ENCODE measurements at regions not wholly inside any gene's neighbourhood (a gene's known extent, or its start where the extent isn't known, plus 50 kb on each side); places are given as distances from the start of the nearest gene placed in this dataset.
"Not testable (repeated sequence)": the region's sequence is repeated elsewhere in the genome, so short reads cannot be mapped to it uniquely, and the experiment has no call there.

DNA sequence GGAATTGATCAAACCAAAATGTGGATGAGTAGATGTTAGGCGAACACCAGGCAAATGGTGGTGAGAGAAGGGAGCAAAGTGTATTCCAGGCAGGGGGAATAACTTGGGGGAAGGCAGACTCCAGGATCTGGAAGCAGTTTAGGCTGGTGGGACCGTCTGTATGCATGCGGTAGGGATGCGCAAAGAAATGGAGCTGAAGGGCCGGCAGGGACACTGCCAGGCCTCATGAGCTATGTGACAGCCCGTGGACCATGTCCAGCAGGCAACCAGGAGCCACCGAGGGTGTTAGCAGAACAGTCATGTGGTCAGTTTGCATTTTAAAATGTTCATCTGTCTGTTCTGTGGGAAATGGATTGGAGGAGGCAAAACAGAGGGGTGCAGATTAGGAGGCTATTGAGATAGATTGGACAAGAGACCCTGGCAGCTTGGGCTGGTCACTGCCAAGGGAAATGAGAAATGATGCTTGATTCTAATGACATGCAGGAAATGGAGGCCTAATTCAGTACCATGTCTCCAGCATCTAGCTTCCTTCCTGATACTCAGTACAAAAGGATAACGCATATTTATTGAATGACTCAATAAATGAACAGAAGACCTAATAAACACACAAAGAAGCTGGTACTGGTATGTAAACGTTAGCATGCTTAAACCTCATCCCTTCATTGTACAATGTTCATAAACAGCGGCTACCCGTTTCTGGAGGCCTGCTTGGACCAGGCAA lies 412.4 kb downstream of the BUD13 start:
- no peak overlapping the region for H3K27ac Mint-ChIP-seq
- no peaks in the 10 kb centered on the region for H3K4me1 Mint-ChIP-seq (ENCODE audit: low read depth)
- H3K36me3 Mint-ChIP-seq (ENCODE audit: low read depth), result no peaks in the 10 kb centered on the region
- DNase-seq, result no peak
- H3K4me3 Mint-ChIP-seq, result no peak overlapping the region
- H3K9me3 Mint-ChIP-seq, result no peaks in the 10 kb centered on the region
- peaks cover 16% of the 10 kb centered on the region for H3K27me3 Mint-ChIP-seq

DNA sequence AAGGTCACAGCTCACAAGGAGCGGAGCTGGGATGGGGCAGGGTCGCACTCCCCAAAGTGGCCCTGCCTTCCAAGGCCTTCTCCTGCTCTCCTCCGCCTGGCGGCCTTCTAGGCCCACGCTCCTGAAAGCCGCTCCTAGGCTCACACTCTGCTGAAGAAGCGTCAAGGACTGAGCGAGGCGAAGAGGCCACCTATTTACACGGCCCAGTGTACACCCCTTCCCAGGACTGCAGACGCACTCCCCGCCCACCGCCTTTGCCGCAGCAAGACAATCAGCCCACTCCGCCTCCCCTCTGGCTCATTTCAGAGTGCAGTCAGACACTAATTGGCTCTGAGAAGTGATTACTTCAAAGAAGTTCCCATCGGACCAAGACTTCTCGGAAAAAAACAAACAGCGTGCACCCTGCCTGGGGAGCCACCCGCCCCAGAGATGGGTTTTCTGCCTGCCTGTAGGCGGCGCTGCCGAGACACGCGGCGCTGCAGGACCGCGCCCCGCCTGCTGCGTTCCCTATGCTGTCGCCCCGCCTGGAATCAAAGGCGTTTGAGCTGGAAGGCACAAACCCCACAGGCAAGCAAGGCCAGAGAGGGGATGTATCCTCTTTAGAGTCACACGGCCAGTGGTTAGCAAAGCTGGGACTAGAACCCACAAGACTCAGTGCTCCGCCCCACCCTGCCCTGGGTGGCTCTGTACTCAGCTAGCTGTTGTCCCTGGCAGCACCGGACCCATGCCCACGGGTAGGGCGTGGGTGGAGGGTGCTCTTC lies 414.8 kb downstream of the BUD13 start:
- Mint-ChIP-seq H3K27ac (no peak overlapping the region), H3K27me3 (peaks cover 16% of the 10 kb centered on the region), H3K36me3 (ENCODE audit: low read depth) (no peaks in the 10 kb centered on the region), H3K4me3 (no peak overlapping the region), H3K4me1 (ENCODE audit: low read depth) (no peaks in the 10 kb centered on the region), H3K9me3 (no peaks in the 10 kb centered on the region)
- no peak for DNase-seq

DNA sequence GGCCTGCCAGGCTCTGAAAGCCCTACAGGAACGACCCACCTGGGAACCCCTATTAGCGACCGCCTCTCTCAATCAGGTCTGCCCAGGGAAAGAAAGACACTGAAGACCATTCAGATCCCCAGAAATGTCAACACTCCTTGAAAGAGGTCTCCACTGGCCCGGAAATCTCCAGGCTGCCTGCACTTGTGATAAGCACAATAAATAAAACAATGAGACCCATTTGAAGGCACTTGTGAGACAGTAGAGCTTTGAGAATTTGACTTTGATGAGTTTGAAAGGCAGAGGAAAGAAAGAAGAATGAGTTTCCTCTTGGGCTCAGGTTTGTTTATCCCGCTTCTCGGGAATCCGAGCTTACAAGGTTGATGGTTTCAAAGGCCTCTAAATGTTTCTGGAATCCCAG lies 416.3 kb downstream of the BUD13 start:
- no peaks in the 10 kb centered on the region for H3K9me3 Mint-ChIP-seq
- no peak overlapping the region for H3K4me3 Mint-ChIP-seq
- no peaks in the 10 kb centered on the region for H3K4me1 Mint-ChIP-seq (ENCODE audit: low read depth)
- H3K27me3 Mint-ChIP-seq, result peaks cover 16% of the 10 kb centered on the region
- H3K27ac Mint-ChIP-seq, result no peak overlapping the region
- no peak for DNase-seq
- H3K36me3 Mint-ChIP-seq (ENCODE audit: low read depth), result no peaks in the 10 kb centered on the region

DNA sequence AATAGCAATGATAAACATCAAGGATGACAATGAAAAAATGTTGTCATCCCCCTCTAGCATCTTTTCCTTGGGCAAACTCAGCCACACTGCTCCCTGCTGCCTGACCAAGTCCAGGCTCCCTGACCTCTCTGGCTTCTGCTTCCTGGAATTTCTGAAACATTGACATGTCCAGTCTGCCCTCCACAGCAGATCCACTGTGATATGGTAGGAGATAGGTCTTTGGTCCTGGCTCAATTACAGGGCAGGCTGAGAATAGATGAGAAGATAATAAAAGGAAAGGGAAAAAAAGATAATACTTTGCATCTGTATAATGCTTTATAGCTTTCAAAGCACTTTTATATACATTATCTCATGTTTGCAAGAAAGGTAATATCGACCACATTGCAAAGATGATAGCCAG lies 417.7 kb downstream of the BUD13 start:
- Mint-ChIP-seq H3K27ac (no peak overlapping the region), H3K27me3 (peaks cover 14% of the 10 kb centered on the region), H3K4me1 (ENCODE audit: low read depth) (no peaks in the 10 kb centered on the region), H3K36me3 (ENCODE audit: low read depth) (no peaks in the 10 kb centered on the region), H3K9me3 (no peaks in the 10 kb centered on the region), H3K4me3 (no peak overlapping the region)
- no peak for DNase-seq

DNA sequence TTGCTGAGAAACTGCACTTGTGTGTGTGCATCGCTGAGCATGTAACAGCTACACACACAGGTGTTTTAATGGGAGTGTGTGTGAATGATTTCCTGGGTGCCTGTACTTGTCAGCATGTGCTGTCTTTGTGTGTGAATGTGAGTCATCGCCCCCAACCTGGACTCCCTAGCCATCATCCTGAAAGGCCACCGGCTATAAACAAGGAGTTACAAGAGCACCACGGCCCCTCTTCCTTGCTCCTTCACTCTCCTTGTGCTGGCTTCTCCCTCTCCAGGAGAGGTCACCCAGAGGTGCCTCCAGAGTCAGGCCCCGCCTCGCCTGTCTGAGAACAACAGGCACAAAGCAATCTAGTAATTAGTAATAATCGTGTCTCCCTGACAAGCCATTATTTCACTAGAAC lies 419.2 kb downstream of the BUD13 start:
- H3K4me3 Mint-ChIP-seq, result no peak overlapping the region
- peaks cover 9% of the 10 kb centered on the region for H3K27me3 Mint-ChIP-seq
- H3K36me3 Mint-ChIP-seq (ENCODE audit: low read depth), result no peaks in the 10 kb centered on the region
- no peaks in the 10 kb centered on the region for H3K4me1 Mint-ChIP-seq (ENCODE audit: low read depth)
- DNase-seq, result no peak
- H3K27ac Mint-ChIP-seq, result no peak overlapping the region
- H3K9me3 Mint-ChIP-seq, result no peaks in the 10 kb centered on the region

- no peaks in the 10 kb centered on the region for H3K36me3 Mint-ChIP-seq (ENCODE audit: low read depth)
- peaks cover 8% of the 10 kb centered on the region for H3K27me3 Mint-ChIP-seq
- DNase-seq, result no peak
- H3K27ac Mint-ChIP-seq, result no peak overlapping the region
- H3K4me3 Mint-ChIP-seq, result no peak overlapping the region
- H3K9me3 Mint-ChIP-seq, result peaks cover 2% of the 10 kb centered on the region
- H3K4me1 Mint-ChIP-seq (ENCODE audit: low read depth), result no peaks in the 10 kb centered on the region
Measured at GRCh38 chr11:116352881-116353280, 419.9 kb downstream of the BUD13 start.

GRCh38 chr11:116348226-116348625 lies 424.6 kb downstream of the BUD13 start:
- Mint-ChIP-seq H3K36me3 (ENCODE audit: low read depth) (no peaks in the 10 kb centered on the region), H3K27ac (no peak overlapping the region), H3K27me3 (no peaks in the 10 kb centered on the region), H3K4me3 (no peak overlapping the region), H3K9me3 (peaks cover 2% of the 10 kb centered on the region), H3K4me1 (ENCODE audit: low read depth) (no peaks in the 10 kb centered on the region)
- no peak for DNase-seq

DNA sequence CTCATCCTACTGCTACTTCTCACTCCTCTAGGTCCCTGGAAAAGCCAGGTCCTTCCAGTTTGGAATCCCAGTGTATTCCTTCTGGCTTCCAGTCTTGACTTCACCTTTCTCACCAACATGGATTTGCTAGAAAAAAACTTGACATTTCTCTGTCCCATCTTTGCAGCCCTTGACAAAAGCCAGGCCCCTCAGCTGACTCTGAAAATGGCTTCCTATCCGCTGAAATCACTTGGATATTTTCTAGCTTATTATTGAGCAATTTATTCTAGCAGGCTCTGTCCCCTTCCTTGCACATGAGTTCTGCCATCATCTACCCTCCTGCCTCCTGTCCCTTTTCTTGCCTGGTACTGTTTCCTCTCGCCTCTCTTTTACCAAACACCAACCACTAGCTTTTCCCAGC lies 427.2 kb downstream of the BUD13 start:
- Mint-ChIP-seq H3K4me1 (ENCODE audit: low read depth) (no peaks in the 10 kb centered on the region), H3K4me3 (no peak overlapping the region), H3K36me3 (ENCODE audit: low read depth) (no peaks in the 10 kb centered on the region), H3K27me3 (no peaks in the 10 kb centered on the region), H3K27ac (no peak overlapping the region), H3K9me3 (peaks cover 2% of the 10 kb centered on the region)
- no peak for DNase-seq

- H3K27me3 Mint-ChIP-seq, result no peaks in the 10 kb centered on the region
- no peaks in the 10 kb centered on the region for H3K36me3 Mint-ChIP-seq (ENCODE audit: low read depth)
- no peak overlapping the region for H3K4me3 Mint-ChIP-seq
- DNase-seq, result no peak
- peaks cover 2% of the 10 kb centered on the region for H3K9me3 Mint-ChIP-seq
- no peaks in the 10 kb centered on the region for H3K4me1 Mint-ChIP-seq (ENCODE audit: low read depth)
- H3K27ac Mint-ChIP-seq, result no peak overlapping the region
Measured at GRCh38 chr11:116344601-116345000, 428.2 kb downstream of the BUD13 start.

- Mint-ChIP-seq H3K36me3 (ENCODE audit: low read depth) (no peaks in the 10 kb centered on the region), H3K9me3 (no peaks in the 10 kb centered on the region), H3K4me1 (ENCODE audit: low read depth) (no peaks in the 10 kb centered on the region), H3K27ac (no peak overlapping the region), H3K4me3 (no peak overlapping the region), H3K27me3 (no peaks in the 10 kb centered on the region)
- no peak for DNase-seq
Measured at GRCh38 chr11:116343270-116343669, 429.5 kb downstream of the BUD13 start.

DNA sequence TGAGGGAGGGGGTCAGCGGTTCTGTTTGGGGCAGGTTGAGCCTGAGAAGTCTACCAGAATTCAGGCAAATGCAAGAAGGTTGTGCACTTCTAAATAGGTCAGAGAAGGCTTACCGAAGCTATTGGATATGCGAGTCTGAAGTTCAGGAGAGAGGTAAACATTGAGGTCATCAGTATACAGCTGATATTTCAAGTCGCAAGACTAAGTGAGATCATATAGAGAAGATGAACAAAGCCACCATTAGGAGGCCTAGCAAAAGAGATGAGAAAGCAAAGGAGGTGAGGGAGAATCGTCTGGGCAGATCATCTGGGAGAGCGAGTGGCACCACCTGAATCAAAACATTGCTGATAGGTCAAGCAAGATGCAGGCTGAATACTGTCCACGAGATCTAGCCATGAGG lies 430.6 kb downstream of the BUD13 start:
- Mint-ChIP-seq H3K27ac (no peak overlapping the region), H3K27me3 (no peaks in the 10 kb centered on the region), H3K4me1 (ENCODE audit: low read depth) (no peaks in the 10 kb centered on the region), H3K4me3 (no peak overlapping the region), H3K9me3 (no peaks in the 10 kb centered on the region), H3K36me3 (ENCODE audit: low read depth) (no peaks in the 10 kb centered on the region)
- no peak for DNase-seq

- DNase-seq, result no peak
- Mint-ChIP-seq H3K4me3 (no peak overlapping the region), H3K9me3 (peaks cover 5% of the 10 kb centered on the region), H3K36me3 (ENCODE audit: low read depth) (no peaks in the 10 kb centered on the region), H3K4me1 (ENCODE audit: low read depth) (no peaks in the 10 kb centered on the region), H3K27me3 (peaks cover 4% of the 10 kb centered on the region), H3K27ac (no peak overlapping the region)
Measured at GRCh38 chr11:116339306-116340098, 433.3 kb downstream of the BUD13 start.

GRCh38 chr11:116338500-116338899 lies 434.3 kb downstream of the BUD13 start:
- not testable (repeated sequence) for H3K36me3 Mint-ChIP-seq (ENCODE audit: low read depth); H3K27me3 Mint-ChIP-seq; H3K27ac Mint-ChIP-seq; H3K9me3 Mint-ChIP-seq; H3K4me3 Mint-ChIP-seq; DNase-seq; H3K4me1 Mint-ChIP-seq (ENCODE audit: low read depth)

DNA sequence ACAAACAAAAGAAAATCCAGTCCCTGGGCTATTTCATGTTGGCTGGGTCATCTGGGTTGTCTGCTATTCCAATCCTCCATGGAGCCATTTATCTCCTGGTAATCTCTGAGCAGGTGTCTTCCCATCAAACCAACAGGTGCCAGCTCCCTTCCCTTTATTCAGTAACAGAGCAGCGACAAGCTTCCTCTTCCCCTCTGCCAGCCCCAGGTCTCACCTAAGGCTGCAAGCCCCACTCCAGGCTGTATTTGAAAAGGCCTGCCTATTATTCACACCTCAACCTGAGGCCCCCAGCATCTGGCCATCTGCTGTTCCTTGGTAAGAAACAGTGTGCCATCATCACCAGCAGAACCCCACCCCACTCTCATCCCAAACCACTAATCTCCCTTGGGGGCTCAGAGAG lies 436.2 kb downstream of the BUD13 start:
- no peak overlapping the region for H3K27ac Mint-ChIP-seq
- H3K4me3 Mint-ChIP-seq, result no peak overlapping the region
- DNase-seq, result no peak
- H3K9me3 Mint-ChIP-seq, result peaks cover 5% of the 10 kb centered on the region
- H3K36me3 Mint-ChIP-seq (ENCODE audit: low read depth), result no peaks in the 10 kb centered on the region
- H3K27me3 Mint-ChIP-seq, result peaks cover 6% of the 10 kb centered on the region
- H3K4me1 Mint-ChIP-seq (ENCODE audit: low read depth), result no peaks in the 10 kb centered on the region

DNA sequence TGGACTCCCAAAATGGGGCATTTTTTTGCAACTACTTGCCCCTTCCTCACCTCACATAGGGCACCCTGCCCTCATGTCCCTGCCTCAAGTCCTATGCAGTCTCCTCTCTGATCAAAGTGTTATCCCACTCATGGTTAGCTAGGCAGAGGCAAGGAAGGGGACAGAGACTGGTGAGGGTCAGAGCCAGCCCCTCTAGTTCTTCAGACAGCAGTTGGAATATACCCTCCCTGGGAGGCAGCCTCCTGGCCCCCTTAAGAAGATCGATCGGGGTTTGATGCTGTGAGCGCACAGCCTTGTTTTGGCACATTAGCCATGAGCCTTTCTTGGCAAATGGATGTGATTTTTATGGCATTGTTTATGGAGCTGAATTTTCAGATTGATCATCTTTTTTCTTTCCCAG lies 436.9 kb downstream of the BUD13 start:
- Mint-ChIP-seq H3K27me3 (peaks cover 6% of the 10 kb centered on the region), H3K4me1 (ENCODE audit: low read depth) (no peaks in the 10 kb centered on the region), H3K9me3 (peaks cover 5% of the 10 kb centered on the region), H3K27ac (no peak overlapping the region), H3K36me3 (ENCODE audit: low read depth) (no peaks in the 10 kb centered on the region), H3K4me3 (no peak overlapping the region)
- DNase-seq, result no peak

All from activated T-cell treated with anti-CD3 and anti-CD28 coated beads, Interleukin-2, amount 50 U/mL, for 24 hours (primary cell).